GM23338 (cell line): ENCODE measurements at regions not wholly inside any gene's neighbourhood (a gene's known extent, or its start where the extent isn't known, plus 50 kb on each side); places are given as distances from the start of the nearest gene placed in this dataset.
A peak's percentile ranks its signal among the peaks of the same experiment; 100 is the strongest.

Experiments used
- ATAC-seq: fragments of 200-7000 bp; cut with Tn5 transposase; 3 replicates; pipeline ENCODE4 v1.9.1; 2020
- DNase-seq: peaks from one replicate; pipeline ENCODE4 v3.0.0-alpha.2; 2015; ENCODE audit warnings: low spot score
- H2AFZ ChIP-seq: fragments of 200-600 bp; sonication (generic); 2 replicates; pipeline ENCODE4 v1.8.0; 2016; ENCODE audit warnings: antibody characterized with exemption, mild to moderate bottlenecking, moderate library complexity
- H3F3A ChIP-seq: fragments of 200-600 bp; sonication (generic); replicated peaks from 2 replicates; pipeline ENCODE4 v1.8.0; 2017; ENCODE audit warnings: antibody characterized with exemption, mixed run types, low read depth
- H3K27ac ChIP-seq: fragments of 200-600 bp; sonication (generic); 2 replicates; pipeline ENCODE4 v1.6.1; 2016; ENCODE audit warnings: low read depth
- H3K27me3 ChIP-seq: fragments of 200-600 bp; sonication (generic); 2 replicates; pipeline ENCODE4 v1.8.0; 2016; ENCODE audit warnings: mild to moderate bottlenecking, mixed run types, moderate library complexity; ENCODE audit not compliant: insufficient read depth
- H3K36me3 ChIP-seq: fragments of 200-600 bp; sonication (generic); 2 replicates; pipeline ENCODE4 v1.8.0; 2016; ENCODE audit warnings: mild to moderate bottlenecking; ENCODE audit not compliant: insufficient read depth
- H3K4me1 ChIP-seq: fragments of 200-600 bp; sonication (generic); 2 replicates; pipeline ENCODE4 v1.8.0; 2016; ENCODE audit warnings: mild to moderate bottlenecking, moderate library complexity; ENCODE audit not compliant: insufficient read depth
- H3K4me2 ChIP-seq: fragments of 200-600 bp; sonication (generic); 2 replicates; pipeline ENCODE4 v1.7.1; 2017; ENCODE audit warnings: mixed run types
- H3K4me3 ChIP-seq: fragments of 200-600 bp; sonication (generic); 2 replicates; pipeline ENCODE4 v1.6.1; 2016; ENCODE audit warnings: mixed run types
- H3K79me2 ChIP-seq: fragments of 200-600 bp; sonication (generic); replicated peaks from 2 replicates; pipeline ENCODE4 v1.8.0; 2017; ENCODE audit warnings: mild to moderate bottlenecking; ENCODE audit not compliant: insufficient read depth
- H3K9me2 ChIP-seq: fragments of 200-600 bp; sonication (generic); 2 replicates; pipeline ENCODE4 v1.8.0; 2017; ENCODE audit not compliant: insufficient read depth
- H4K20me1 ChIP-seq: fragments of 200-600 bp; sonication (generic); replicated peaks from 2 replicates; pipeline ENCODE4 v1.8.0; 2017; ENCODE audit warnings: mild to moderate bottlenecking; ENCODE audit not compliant: insufficient read depth
- H3K27ac Mint-ChIP-seq: 2 replicates; pipeline ENCODE4 v1.8.0; 2020; ENCODE audit warnings: inconsistent platforms, mild to moderate bottlenecking, moderate library complexity, mixed read lengths
- H3K27me3 Mint-ChIP-seq: 3 replicates; pipeline ENCODE4 v1.8.0; 2022; ENCODE audit warnings: low read depth, mild to moderate bottlenecking, moderate library complexity, mixed read lengths, inconsistent platforms; ENCODE audit not compliant: insufficient read depth, poor library complexity
- H3K36me3 Mint-ChIP-seq: 3 replicates; pipeline ENCODE4 v1.8.0; 2021; ENCODE audit warnings: low read depth, mild to moderate bottlenecking, inconsistent platforms, moderate library complexity, mixed read lengths
- H3K4me1 Mint-ChIP-seq: 3 replicates; pipeline ENCODE4 v1.8.0; 2020; ENCODE audit warnings: mild to moderate bottlenecking, inconsistent platforms, mixed read lengths
- H3K4me3 Mint-ChIP-seq: 3 replicates; pipeline ENCODE4 v1.8.0; 2021; ENCODE audit warnings: moderate library complexity, mild to moderate bottlenecking, inconsistent platforms, mixed read lengths
- H3K9me3 Mint-ChIP-seq: 3 replicates; pipeline ENCODE4 v1.8.0; 2020; ENCODE audit warnings: moderate library complexity, mild to moderate bottlenecking, inconsistent platforms, mixed read lengths
- EZH2phosphoT487 ChIP-seq: fragments of 200-600 bp; sonication (generic); IDR thresholded peaks from one replicate; pipeline ENCODE4 v1.8.1; 2018; ENCODE audit warnings: antibody characterized with exemption; ENCODE audit not compliant: unreplicated experiment
- JUNB ChIP-seq: IDR thresholded peaks from one replicate; pipeline ENCODE4 v1.6.1; 2016; ENCODE audit warnings: antibody characterized with exemption; ENCODE audit not compliant: unreplicated experiment
- POLR2AphosphoS5 ChIP-seq: IDR thresholded peaks from 2 replicates; pipeline ENCODE4 v1.6.1; 2016; ENCODE audit warnings: antibody characterized with exemption, low read depth
- STAT1 ChIP-seq: IDR thresholded peaks from one replicate; pipeline ENCODE4 v1.6.1; 2016; ENCODE audit warnings: antibody characterized with exemption; ENCODE audit not compliant: unreplicated experiment
- ZNF331 ChIP-seq: fragments of 250-450 bp; sonication (Bioruptor Pico); IDR thresholded peaks from 2 replicates; pipeline ENCODE4 v1.5.0; 2020; ENCODE audit warnings: low read depth, mild to moderate bottlenecking, moderate library complexity
- TF ChIP-seq, protein P1 (sequence below): fragments of 250-450 bp; sonication (Bioruptor Pico); IDR thresholded peaks from 2 replicates; pipeline ENCODE4 v1.5.0; 2020; ENCODE audit warnings: mild to moderate bottlenecking, moderate library complexity
- TF ChIP-seq, protein P2 (sequence below), 2 experiments: fragments of 200-600 bp in 1 of 2; sonication (generic) in 1 of 2; conservative IDR thresholded peaks; 2 replicates each; pipeline versions ENCODE4 v1.5.1 to v1.6.1; 2016 to 2017; ENCODE audit warnings: antibody characterized with exemption in 2 of 2, low read depth in 2 of 2, mild to moderate bottlenecking in 2 of 2, moderate library complexity in 1 of 2

DNA sequence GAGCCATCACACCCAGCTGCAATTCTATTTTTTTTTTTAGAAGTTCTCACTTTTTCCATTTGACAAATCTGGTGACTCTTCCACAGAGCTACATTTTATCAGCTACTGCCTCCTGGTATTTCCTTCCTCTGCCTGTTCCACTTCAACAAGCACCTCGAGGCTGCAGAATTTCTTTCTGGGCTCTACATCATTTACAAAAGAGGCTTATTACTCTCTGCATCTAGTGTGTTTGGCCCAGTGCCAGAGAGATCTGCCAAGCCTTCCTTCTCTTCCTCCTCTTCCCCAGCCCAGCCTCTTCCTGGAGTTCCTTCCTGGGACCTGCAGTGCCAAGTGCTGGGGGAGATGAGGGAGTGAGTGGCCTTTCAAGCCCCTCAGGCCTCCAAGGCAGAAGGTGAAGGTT lies 119.6 kb upstream of the ITGA6 start (continued):
- TF ChIP-seq, protein P1, sequence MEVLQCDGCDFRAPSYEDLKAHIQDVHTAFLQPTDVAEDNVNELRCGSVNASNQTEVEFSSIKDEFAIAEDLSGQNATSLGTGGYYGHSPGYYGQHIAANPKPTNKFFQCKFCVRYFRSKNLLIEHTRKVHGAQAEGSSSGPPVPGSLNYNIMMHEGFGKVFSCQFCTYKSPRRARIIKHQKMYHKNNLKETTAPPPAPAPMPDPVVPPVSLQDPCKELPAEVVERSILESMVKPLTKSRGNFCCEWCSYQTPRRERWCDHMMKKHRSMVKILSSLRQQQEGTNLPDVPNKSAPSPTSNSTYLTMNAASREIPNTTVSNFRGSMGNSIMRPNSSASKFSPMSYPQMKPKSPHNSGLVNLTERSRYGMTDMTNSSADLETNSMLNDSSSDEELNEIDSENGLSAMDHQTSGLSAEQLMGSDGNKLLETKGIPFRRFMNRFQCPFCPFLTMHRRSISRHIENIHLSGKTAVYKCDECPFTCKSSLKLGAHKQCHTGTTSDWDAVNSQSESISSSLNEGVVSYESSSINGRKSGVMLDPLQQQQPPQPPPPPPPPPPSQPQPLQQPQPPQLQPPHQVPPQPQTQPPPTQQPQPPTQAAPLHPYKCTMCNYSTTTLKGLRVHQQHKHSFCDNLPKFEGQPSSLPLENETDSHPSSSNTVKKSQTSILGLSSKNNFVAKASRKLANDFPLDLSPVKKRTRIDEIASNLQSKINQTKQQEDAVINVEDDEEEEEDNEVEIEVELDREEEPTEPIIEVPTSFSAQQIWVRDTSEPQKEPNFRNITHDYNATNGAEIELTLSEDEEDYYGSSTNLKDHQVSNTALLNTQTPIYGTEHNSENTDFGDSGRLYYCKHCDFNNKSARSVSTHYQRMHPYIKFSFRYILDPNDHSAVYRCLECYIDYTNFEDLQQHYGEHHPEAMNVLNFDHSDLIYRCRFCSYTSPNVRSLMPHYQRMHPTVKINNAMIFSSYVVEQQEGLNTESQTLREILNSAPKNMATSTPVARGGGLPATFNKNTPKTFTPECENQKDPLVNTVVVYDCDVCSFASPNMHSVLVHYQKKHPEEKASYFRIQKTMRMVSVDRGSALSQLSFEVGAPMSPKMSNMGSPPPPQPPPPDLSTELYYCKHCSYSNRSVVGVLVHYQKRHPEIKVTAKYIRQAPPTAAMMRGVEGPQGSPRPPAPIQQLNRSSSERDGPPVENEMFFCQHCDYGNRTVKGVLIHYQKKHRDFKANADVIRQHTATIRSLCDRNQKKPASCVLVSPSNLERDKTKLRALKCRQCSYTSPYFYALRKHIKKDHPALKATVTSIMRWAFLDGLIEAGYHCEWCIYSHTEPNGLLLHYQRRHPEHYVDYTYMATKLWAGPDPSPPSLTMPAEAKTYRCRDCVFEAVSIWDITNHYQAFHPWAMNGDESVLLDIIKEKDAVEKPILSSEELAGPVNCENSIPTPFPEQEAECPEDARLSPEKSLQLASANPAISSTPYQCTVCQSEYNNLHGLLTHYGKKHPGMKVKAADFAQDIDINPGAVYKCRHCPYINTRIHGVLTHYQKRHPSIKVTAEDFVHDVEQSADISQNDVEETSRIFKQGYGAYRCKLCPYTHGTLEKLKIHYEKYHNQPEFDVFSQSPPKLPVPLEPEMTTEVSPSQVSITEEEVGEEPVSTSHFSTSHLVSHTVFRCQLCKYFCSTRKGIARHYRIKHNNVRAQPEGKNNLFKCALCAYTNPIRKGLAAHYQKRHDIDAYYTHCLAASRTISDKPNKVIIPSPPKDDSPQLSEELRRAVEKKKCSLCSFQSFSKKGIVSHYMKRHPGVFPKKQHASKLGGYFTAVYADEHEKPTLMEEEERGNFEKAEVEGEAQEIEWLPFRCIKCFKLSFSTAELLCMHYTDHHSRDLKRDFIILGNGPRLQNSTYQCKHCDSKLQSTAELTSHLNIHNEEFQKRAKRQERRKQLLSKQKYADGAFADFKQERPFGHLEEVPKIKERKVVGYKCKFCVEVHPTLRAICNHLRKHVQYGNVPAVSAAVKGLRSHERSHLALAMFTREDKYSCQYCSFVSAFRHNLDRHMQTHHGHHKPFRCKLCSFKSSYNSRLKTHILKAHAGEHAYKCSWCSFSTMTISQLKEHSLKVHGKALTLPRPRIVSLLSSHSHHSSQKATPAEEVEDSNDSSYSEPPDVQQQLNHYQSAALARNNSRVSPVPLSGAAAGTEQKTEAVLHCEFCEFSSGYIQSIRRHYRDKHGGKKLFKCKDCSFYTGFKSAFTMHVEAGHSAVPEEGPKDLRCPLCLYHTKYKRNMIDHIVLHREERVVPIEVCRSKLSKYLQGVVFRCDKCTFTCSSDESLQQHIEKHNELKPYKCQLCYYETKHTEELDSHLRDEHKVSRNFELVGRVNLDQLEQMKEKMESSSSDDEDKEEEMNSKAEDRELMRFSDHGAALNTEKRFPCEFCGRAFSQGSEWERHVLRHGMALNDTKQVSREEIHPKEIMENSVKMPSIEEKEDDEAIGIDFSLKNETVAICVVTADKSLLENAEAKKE (CRISPR knock-in tag): no peak

DNA sequence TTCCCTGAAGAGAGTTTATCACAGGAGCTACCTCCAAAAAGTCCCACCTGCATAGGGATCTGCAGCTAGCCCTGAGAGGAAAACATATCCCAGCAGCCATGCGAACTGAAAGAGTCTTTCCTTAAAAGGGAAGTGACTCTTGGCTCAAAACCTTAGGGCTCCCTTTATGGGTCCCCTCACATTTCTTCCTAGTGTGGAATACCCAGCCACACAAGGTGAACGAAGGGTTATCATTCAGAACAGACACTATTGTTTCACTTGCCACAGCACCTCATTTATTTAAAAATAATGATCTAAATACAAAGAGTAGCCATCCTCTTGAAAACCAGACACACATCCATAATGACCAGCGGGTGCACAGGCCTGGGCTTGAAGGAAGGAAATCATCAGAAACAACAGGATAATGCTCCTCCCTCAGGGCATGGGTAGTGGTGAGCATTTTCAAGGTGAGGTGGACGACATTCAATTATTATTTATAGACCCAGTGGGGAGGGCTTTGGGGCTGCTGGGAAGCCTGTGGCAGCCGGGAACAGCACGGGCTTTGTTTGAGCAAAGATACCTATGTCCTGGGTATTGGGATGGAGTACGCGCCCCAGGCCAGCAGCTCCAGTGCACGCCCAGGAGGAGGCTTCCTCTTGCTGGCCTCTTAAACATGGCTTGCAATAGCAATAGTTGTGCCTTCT lies 119.0 kb upstream of the ITGA6 start:
- no peaks in the 10 kb centered on the region for H3K36me3 ChIP-seq
- no peak overlapping the region for H3K4me2 ChIP-seq
- ATAC-seq (no peak), DNase-seq (no peak)
- no peaks in the 10 kb centered on the region for H4K20me1 ChIP-seq
- H3K27me3 Mint-ChIP-seq: peaks cover 3% of the 10 kb centered on the region
- H3K27ac ChIP-seq: no peak overlapping the region
- no peaks in the 10 kb centered on the region; the same call in 2 of the 3 replicates for H3K9me3 Mint-ChIP-seq
- no peak overlapping the region for H3K4me3 Mint-ChIP-seq
- H3K27ac Mint-ChIP-seq: no peak overlapping the region
- H3F3A ChIP-seq: no peaks in the 10 kb centered on the region
- peaks cover 4% of the 10 kb centered on the region; the same call in 2 of the 3 replicates for H3K4me1 Mint-ChIP-seq
- H3K4me1 ChIP-seq: no peaks in the 10 kb centered on the region
- H3K9me2 ChIP-seq: 0 out of 2 replicates have a peak, but pooled peaks cover 5% of the 10 kb centered on the region
- H2AFZ ChIP-seq: peak overlapping the region; percentile 95
- H3K4me3 ChIP-seq: no peak overlapping the region
- H3K36me3 Mint-ChIP-seq: no peaks in the 10 kb centered on the region
- H3K27me3 ChIP-seq: no peaks in the 10 kb centered on the region
- no peaks in the 10 kb centered on the region for H3K79me2 ChIP-seq
- TF ChIP-seq POLR2AphosphoS5 (no peak), EZH2phosphoT487 (no peak), JUNB (no peak), ZNF331 (CRISPR knock-in tag) (no peak), STAT1 (no peak)
- TF ChIP-seq, protein P1 (CRISPR knock-in tag): no peak
- TF ChIP-seq, protein P2, sequence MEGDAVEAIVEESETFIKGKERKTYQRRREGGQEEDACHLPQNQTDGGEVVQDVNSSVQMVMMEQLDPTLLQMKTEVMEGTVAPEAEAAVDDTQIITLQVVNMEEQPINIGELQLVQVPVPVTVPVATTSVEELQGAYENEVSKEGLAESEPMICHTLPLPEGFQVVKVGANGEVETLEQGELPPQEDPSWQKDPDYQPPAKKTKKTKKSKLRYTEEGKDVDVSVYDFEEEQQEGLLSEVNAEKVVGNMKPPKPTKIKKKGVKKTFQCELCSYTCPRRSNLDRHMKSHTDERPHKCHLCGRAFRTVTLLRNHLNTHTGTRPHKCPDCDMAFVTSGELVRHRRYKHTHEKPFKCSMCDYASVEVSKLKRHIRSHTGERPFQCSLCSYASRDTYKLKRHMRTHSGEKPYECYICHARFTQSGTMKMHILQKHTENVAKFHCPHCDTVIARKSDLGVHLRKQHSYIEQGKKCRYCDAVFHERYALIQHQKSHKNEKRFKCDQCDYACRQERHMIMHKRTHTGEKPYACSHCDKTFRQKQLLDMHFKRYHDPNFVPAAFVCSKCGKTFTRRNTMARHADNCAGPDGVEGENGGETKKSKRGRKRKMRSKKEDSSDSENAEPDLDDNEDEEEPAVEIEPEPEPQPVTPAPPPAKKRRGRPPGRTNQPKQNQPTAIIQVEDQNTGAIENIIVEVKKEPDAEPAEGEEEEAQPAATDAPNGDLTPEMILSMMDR (conservative IDR thresholded peaks at IDR 0.05; ENCODE audit: low read depth in 2 of 2): no peak
